ENCODE measurements at regions not wholly inside any gene's neighbourhood (a gene's known extent, or its start where the extent isn't known, plus 50 kb on each side); places are given as distances from the start of the nearest gene placed in this dataset.

DNA sequence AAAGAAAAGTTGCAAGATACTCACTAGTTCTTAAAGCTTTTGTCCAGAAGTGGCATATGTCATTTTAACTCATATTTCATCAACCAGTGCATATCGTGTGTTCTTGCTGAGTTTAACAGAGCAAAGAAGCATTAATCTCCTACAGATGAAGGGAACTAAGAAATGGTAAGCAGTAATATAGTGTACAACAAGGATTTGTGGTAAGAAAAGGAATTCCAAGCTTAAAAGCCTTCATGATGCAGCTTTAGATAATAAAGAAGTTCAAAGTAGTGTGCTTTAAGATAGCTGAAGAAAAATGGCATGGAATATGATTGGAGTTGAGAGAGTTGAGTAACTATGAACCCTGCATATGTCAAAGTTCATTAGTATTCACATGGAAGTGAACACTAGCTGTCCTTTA lies 649.8 kb upstream of the FSHR start:
- no peaks in the 10 kb centered on the region for H3K9me3 ChIP-seq
- H2AFZ ChIP-seq (ENCODE audit: low read depth): no peak overlapping the region
- H3K27me3 ChIP-seq (ENCODE audit: insufficient read depth): no peaks in the 10 kb centered on the region
- H3K9me2 ChIP-seq: no peaks in the 10 kb centered on the region
- H3K36me3 ChIP-seq (replicated peaks in 1 of 2; ENCODE audit: control insufficient read depth in 1 of 2, insufficient read depth in 2 of 2, low read length in 1 of 2): no peaks in the 10 kb centered on the region
- H3K4me1 ChIP-seq (ENCODE audit: control insufficient read depth in 1 of 2, insufficient read depth in 2 of 2, low read depth in 1 of 2, low read length in 1 of 2): no peaks in the 10 kb centered on the region
- H4K20me1 ChIP-seq (ENCODE audit: insufficient read depth): no peaks in the 10 kb centered on the region
- H3K9ac ChIP-seq: no peak overlapping the region
- no peak overlapping the region for H3K4me3 ChIP-seq (ENCODE audit: low read depth in 2 of 2, low read length in 1 of 2)
- no peaks in the 10 kb centered on the region for H3K79me2 ChIP-seq (ENCODE audit: insufficient read depth)
- H3F3A ChIP-seq (replicated peaks; ENCODE audit: insufficient read depth): no peaks in the 10 kb centered on the region
- ChIA-PET CTCF (no interaction called here), POLR2A (no interaction called here)
- DNase-seq: no peak
- H3K4me2 ChIP-seq: no peak overlapping the region
- WGBS (ENCODE audit: low lambda C conversion rate): 9% methylated on average over 1 of the region's 1 CpG
- no peak overlapping the region for H3K27ac ChIP-seq (ENCODE audit: low read depth in 2 of 2, low read length in 1 of 2)
- TF ChIP-seq MEF2A (IDR thresholded peaks at IDR 0.05; ENCODE audit: borderline replicate concordance, low read depth): no peak
- TF ChIP-seq, protein P1, sequence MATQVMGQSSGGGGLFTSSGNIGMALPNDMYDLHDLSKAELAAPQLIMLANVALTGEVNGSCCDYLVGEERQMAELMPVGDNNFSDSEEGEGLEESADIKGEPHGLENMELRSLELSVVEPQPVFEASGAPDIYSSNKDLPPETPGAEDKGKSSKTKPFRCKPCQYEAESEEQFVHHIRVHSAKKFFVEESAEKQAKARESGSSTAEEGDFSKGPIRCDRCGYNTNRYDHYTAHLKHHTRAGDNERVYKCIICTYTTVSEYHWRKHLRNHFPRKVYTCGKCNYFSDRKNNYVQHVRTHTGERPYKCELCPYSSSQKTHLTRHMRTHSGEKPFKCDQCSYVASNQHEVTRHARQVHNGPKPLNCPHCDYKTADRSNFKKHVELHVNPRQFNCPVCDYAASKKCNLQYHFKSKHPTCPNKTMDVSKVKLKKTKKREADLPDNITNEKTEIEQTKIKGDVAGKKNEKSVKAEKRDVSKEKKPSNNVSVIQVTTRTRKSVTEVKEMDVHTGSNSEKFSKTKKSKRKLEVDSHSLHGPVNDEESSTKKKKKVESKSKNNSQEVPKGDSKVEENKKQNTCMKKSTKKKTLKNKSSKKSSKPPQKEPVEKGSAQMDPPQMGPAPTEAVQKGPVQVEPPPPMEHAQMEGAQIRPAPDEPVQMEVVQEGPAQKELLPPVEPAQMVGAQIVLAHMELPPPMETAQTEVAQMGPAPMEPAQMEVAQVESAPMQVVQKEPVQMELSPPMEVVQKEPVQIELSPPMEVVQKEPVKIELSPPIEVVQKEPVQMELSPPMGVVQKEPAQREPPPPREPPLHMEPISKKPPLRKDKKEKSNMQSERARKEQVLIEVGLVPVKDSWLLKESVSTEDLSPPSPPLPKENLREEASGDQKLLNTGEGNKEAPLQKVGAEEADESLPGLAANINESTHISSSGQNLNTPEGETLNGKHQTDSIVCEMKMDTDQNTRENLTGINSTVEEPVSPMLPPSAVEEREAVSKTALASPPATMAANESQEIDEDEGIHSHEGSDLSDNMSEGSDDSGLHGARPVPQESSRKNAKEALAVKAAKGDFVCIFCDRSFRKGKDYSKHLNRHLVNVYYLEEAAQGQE (IDR thresholded peaks at IDR 0.05; ENCODE audit: low read depth, low read length): no peak
- TF ChIP-seq FOSL2 (IDR thresholded peaks at IDR 0.05; ENCODE audit: borderline replicate concordance, low read depth): no peak
- TF ChIP-seq RXRA (IDR thresholded peaks at IDR 0.05; ENCODE audit: borderline replicate concordance, low read depth): no peak
- TF ChIP-seq TEAD4 (IDR thresholded peaks at IDR 0.05; ENCODE audit: borderline replicate concordance, insufficient read depth): no peak
- no peak for TF ChIP-seq FOXJ3 (CRISPR knock-in tag; IDR thresholded peaks at IDR 0.05)
- TF ChIP-seq, protein P2, sequence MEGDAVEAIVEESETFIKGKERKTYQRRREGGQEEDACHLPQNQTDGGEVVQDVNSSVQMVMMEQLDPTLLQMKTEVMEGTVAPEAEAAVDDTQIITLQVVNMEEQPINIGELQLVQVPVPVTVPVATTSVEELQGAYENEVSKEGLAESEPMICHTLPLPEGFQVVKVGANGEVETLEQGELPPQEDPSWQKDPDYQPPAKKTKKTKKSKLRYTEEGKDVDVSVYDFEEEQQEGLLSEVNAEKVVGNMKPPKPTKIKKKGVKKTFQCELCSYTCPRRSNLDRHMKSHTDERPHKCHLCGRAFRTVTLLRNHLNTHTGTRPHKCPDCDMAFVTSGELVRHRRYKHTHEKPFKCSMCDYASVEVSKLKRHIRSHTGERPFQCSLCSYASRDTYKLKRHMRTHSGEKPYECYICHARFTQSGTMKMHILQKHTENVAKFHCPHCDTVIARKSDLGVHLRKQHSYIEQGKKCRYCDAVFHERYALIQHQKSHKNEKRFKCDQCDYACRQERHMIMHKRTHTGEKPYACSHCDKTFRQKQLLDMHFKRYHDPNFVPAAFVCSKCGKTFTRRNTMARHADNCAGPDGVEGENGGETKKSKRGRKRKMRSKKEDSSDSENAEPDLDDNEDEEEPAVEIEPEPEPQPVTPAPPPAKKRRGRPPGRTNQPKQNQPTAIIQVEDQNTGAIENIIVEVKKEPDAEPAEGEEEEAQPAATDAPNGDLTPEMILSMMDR (IDR thresholded peaks at IDR 0.05): no peak
- TF ChIP-seq, protein P3, sequence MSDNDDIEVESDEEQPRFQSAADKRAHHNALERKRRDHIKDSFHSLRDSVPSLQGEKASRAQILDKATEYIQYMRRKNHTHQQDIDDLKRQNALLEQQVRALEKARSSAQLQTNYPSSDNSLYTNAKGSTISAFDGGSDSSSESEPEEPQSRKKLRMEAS (IDR thresholded peaks at IDR 0.05; ENCODE audit: low read depth): no peak
- TF ChIP-seq, protein P4, sequence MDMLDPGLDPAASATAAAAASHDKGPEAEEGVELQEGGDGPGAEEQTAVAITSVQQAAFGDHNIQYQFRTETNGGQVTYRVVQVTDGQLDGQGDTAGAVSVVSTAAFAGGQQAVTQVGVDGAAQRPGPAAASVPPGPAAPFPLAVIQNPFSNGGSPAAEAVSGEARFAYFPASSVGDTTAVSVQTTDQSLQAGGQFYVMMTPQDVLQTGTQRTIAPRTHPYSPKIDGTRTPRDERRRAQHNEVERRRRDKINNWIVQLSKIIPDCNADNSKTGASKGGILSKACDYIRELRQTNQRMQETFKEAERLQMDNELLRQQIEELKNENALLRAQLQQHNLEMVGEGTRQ (IDR thresholded peaks at IDR 0.05; ENCODE audit: borderline replicate concordance, low read depth, low read length): no peak
- no peak for TF ChIP-seq SIN3A (IDR thresholded peaks at IDR 0.05; ENCODE audit: borderline replicate concordance, low read depth, low read length)
- no peak for TF ChIP-seq GABPA (IDR thresholded peaks at IDR 0.05; ENCODE audit: low read depth)
- TF ChIP-seq RAD21 (IDR thresholded peaks at IDR 0.05; ENCODE audit: low read length): no peak
- TF ChIP-seq TAF1 (IDR thresholded peaks at IDR 0.05; ENCODE audit: borderline replicate concordance, low read depth, low read length): no peak

Data from SK-N-SH (cell line).